Esophagus muscularis mucosa (tissue), 4 donors: ENCODE measurements at regions not wholly inside any gene's neighbourhood (a gene's known extent, or its start where the extent isn't known, plus 50 kb on each side); places are given as distances from the start of the nearest gene placed in this dataset.
"Not testable (repeated sequence)": the region's sequence is repeated elsewhere in the genome, so short reads cannot be mapped to it uniquely, and the experiment has no call there.

ENCODE experiments used
- DNase-seq: peaks from one replicate; pipeline ENCODE4 v3.0.0-alpha.2; 2017; ENCODE audit errors: extremely low spot score
- H3K27ac ChIP-seq, 4 donors: fragments of 200-600 bp; sonication (generic); replicated peaks in 1 of 4; 1 replicate in 3 of 4; 2 replicates in 1 of 4; pipeline ENCODE4 v1.5.1; 2016 to 2019; ENCODE audit warnings: mild to moderate bottlenecking in 1 of 4
- H3K27me3 ChIP-seq, 4 donors: fragments of 200-600 bp; sonication (generic); one replicate each; pipeline versions ENCODE4 v1.5.1 to v1.6.0; 2016 to 2019
- H3K36me3 ChIP-seq, 4 donors: fragments of 200-600 bp; sonication (generic); one replicate each; pipeline ENCODE4 v1.5.1; 2016 to 2019
- H3K4me1 ChIP-seq, 4 donors: fragments of 200-600 bp; sonication (generic); one replicate each; pipeline ENCODE4 v1.5.1; 2016 to 2019
- H3K4me3 ChIP-seq, 4 donors: fragments of 200-600 bp; sonication (generic); 1 replicate in 2 of 4; 2 replicates in 2 of 4; pipeline ENCODE4 v1.5.1; 2016 to 2019; ENCODE audit warnings: mild to moderate bottlenecking in 4 of 4, moderate library complexity in 1 of 4
- H3K9me3 ChIP-seq, 4 donors: fragments of 200-600 bp; sonication (generic); 1 replicate in 3 of 4; 2 replicates in 1 of 4; pipeline ENCODE4 v1.5.1; 2016 to 2019
- CTCF ChIP-seq, 3 experiments: fragments of 200-600 bp in 2 of 3; fragments of 450-650 bp in 1 of 3; sonication (generic) in 2 of 3; IDR thresholded peaks; one replicate each; pipeline ENCODE4 v1.5.1; 2017 to 2019; ENCODE audit warnings: antibody characterized with exemption in 3 of 3, mild to moderate bottlenecking in 2 of 3, moderate library complexity in 1 of 3
- EP300 ChIP-seq: sonication (generic); formaldehyde crosslinking; IDR thresholded peaks from one replicate; pipeline ENCODE4 v1.6.1; 2017; ENCODE audit warnings: antibody characterized with exemption
- POLR2A ChIP-seq: fragments of 450-650 bp; IDR thresholded peaks from one replicate; pipeline ENCODE4 v1.6.1; 2017; ENCODE audit warnings: antibody characterized with exemption, moderate library complexity, mild to moderate bottlenecking, low read depth
- POLR2AphosphoS5 ChIP-seq, 2 donors: sonication (generic); formaldehyde crosslinking; IDR thresholded peaks; one replicate each; pipeline ENCODE4 v1.6.1; 2017; ENCODE audit warnings: antibody characterized with exemption in 2 of 2
- WGBS: methylation state at CpG from one replicate; pipeline ENCODE4 v1.1.5; 2018; 5-methylcytosine and 5-hydroxymethylcytosine counted together
- intact Hi-C: fragments of 100-400 bp; cut with DNase I; formaldehyde crosslinking; loops from one replicate; pipeline ENCODE4 v1.15.1; 2023

GRCh38 chr16:5917436-5918195, 820.0 kb upstream of the EEF2KMT start:
- H3K27me3 ChIP-seq = peaks cover 0 to 12% (median 0%) of the 10 kb centered on the region in 4 donors
- DNase-seq = no peak
- no peak overlapping the region for H3K4me3 ChIP-seq
- 63% methylated on average over 14 of the region's 14 CpGs for WGBS
- intact Hi-C loops = no loop called here
- H3K27ac ChIP-seq = no peak overlapping the region
- peaks cover 0 to 8% (median 0%) of the 10 kb centered on the region in 4 donors for H3K9me3 ChIP-seq
- no peaks in the 10 kb centered on the region for H3K36me3 ChIP-seq
- no peaks in the 10 kb centered on the region for H3K4me1 ChIP-seq
- no peak for TF ChIP-seq EP300
- TF ChIP-seq CTCF (IDR thresholded peaks at IDR 0.05) = no peak
- TF ChIP-seq POLR2AphosphoS5 (IDR thresholded peaks at IDR 0.05) = no peak
- no peak for TF ChIP-seq POLR2A

GRCh38 chr16:5916711-5917191, 819.2 kb upstream of the EEF2KMT start:
- Histone ChIP-seq H3K27me3 (peaks cover 0 to 14% (median 0%) of the 10 kb centered on the region in 4 donors), H3K4me3 (no peak overlapping the region), H3K36me3 (no peaks in the 10 kb centered on the region), H3K9me3 (peaks cover 0 to 8% (median 0%) of the 10 kb centered on the region in 4 donors), H3K4me1 (no peaks in the 10 kb centered on the region), H3K27ac (no peak overlapping the region)
- WGBS = 9% methylated on average over 8 of the region's 11 CpGs
- no peak for DNase-seq
- intact Hi-C loops = no loop called here
- TF ChIP-seq EP300 = no peak
- TF ChIP-seq POLR2A = no peak
- TF ChIP-seq CTCF (IDR thresholded peaks at IDR 0.05) = no peak
- TF ChIP-seq POLR2AphosphoS5 (IDR thresholded peaks at IDR 0.05) = no peak

GRCh38 chr16:5911241-5911640, 813.6 kb upstream of the EEF2KMT start:
- no peak overlapping the region for H3K4me3 ChIP-seq
- no peak overlapping the region for H3K27ac ChIP-seq
- H3K4me1 ChIP-seq = no peaks in the 10 kb centered on the region
- no peaks in the 10 kb centered on the region for H3K36me3 ChIP-seq
- intact Hi-C loops = no loop called here
- peaks cover 0 to 10% (median 0%) of the 10 kb centered on the region in 4 donors for H3K27me3 ChIP-seq
- WGBS = 10% methylated on average over 10 of the region's 10 CpGs
- peaks cover 0 to 8% (median 0%) of the 10 kb centered on the region in 4 donors for H3K9me3 ChIP-seq
- DNase-seq = no peak
- TF ChIP-seq CTCF (IDR thresholded peaks at IDR 0.05) (no peak), EP300 (no peak), POLR2AphosphoS5 (IDR thresholded peaks at IDR 0.05) (no peak), POLR2A (no peak)

DNA sequence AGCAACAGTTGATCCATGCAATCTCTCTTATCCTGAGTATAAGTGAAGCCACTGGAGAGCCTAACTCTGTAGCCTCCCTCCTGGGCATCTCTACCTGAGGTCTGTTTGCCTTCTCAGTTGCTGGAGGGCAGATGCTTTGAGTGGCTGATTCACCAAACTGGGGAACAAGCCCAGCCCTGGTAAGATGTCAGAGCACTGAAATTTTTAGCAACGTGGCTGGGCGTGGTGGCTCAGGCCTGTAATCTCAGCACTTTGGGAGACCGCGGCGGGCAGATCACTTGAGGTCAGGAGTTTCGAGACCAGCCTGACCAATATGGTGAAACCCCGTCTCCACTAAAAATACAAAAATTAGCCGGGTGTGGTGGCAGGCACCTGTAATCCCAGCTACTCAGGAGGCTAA, 812.0 kb upstream of the EEF2KMT start:
- WGBS = 92% methylated on average over 8 of the region's 8 CpGs
- H3K4me3 ChIP-seq, H3K9me3 ChIP-seq, H3K4me1 ChIP-seq, H3K36me3 ChIP-seq, H3K27ac ChIP-seq, DNase-seq, intact Hi-C loops, H3K27me3 ChIP-seq: not testable (repeated sequence)

GRCh38 chr16:5907544-5907943, 809.9 kb upstream of the EEF2KMT start:
- H3K36me3 ChIP-seq = no peaks in the 10 kb centered on the region
- no peaks in the 10 kb centered on the region for H3K9me3 ChIP-seq
- H3K4me1 ChIP-seq = no peaks in the 10 kb centered on the region
- DNase-seq = no peak
- WGBS = 95% methylated on average over 5 of the region's 5 CpGs
- H3K4me3 ChIP-seq = no peak overlapping the region
- H3K27me3 ChIP-seq = peaks cover 0 to 6% (median 0%) of the 10 kb centered on the region in 4 donors
- intact Hi-C loops = no loop called here
- H3K27ac ChIP-seq = no peak overlapping the region
- TF ChIP-seq EP300 (no peak), CTCF (IDR thresholded peaks at IDR 0.05) (no peak), POLR2AphosphoS5 (IDR thresholded peaks at IDR 0.05) (no peak), POLR2A (no peak)
